HG02885 (cell line): ENCODE measurements at regions not wholly inside any gene's neighbourhood (a gene's known extent, or its start where the extent isn't known, plus 50 kb on each side); places are given as distances from the start of the nearest gene placed in this dataset.
"Not testable (repeated sequence)": the region's sequence is repeated elsewhere in the genome, so short reads cannot be mapped to it uniquely, and the experiment has no call there.

ENCODE experiments used
- ATAC-seq: cut with Tn5 transposase; IDR thresholded peaks from one replicate; pipeline ENCODE4 v1.9.1; 2021; ENCODE audit warnings: mild to moderate bottlenecking; ENCODE audit not compliant: unreplicated experiment, poor library complexity

- no peak for ATAC-seq
These were observed 60.0 kb downstream of the DMAC1 start for GRCh38 chr9:7739595-7739994.

GRCh38 chr9:7735311-7735710 is 64.3 kb downstream of the DMAC1 start:
- no peak for ATAC-seq

DNA sequence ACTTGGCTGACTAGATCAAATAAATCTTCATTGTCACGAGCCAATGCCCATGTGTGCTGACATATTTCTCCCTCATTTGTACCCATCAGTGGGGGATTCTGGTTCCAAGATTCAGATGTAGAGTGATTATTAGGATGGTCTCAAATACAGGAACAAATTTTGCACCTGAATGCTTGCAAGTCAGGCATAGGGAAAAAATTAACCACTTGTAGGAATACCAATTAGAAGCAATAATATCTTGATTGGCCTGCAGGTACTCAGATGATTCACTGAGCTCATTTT is 69.5 kb downstream of the DMAC1 start:
- ATAC-seq = no peak

DNA sequence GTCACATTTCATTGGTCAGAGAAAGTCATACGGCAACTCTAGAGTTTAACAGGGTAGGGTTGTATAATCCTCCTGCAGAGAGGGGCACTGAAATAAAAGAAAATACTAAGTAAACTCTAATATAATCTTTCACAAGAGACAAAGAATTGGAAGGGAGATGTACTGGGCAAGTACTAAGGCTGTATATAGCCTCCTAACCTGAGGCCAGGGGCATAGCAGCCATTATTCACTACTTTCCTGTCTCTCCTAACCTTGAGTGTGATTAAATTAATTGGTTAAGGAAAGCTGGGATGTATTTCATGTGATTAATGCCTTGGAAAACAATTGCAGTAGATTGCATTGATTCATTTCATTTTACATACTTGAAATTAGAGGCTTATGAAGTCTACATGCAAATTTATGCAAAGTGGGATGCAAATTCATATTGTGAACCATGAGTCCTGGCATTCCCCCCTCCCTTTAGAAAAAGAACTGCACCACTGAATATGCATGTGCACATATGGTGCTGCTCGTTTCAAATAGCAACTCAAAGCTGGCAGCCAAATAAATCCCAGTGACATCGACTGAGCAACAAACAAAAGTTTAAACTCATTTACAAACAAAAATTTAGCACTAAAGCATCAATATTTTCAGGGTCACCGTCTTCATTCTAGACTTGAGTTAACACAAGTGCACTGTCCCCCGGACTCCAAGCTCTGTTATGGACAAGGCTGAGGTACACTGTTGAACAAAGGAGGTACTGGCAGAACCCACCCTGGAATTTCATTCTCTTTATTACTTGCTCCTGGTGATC is 70.0 kb downstream of the DMAC1 start:
- ATAC-seq = no peak

- no peak for ATAC-seq
These were observed 78.3 kb downstream of the DMAC1 start for GRCh38 chr9:7721291-7721690.

DNA sequence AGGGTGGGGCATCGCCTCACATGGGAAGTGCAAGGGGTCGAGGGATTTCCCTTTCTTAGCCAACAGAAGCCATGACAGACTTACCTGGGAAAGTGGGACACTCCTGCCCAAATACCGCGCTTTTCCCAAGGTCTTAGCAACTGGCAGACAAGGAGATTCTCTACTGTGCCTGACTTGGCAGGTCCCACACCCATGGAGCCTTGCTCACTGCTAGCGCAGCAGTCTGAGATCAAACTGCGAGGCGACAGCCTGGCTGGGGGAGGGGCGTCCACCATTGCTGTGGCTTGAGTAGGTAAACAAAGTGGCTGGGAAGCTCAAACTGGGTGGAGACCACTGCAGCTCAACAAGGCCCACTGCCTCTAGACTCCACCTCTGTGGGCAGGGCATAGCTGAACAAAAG is 86.5 kb downstream of the DMAC1 start:
- not testable (repeated sequence) for ATAC-seq

DNA sequence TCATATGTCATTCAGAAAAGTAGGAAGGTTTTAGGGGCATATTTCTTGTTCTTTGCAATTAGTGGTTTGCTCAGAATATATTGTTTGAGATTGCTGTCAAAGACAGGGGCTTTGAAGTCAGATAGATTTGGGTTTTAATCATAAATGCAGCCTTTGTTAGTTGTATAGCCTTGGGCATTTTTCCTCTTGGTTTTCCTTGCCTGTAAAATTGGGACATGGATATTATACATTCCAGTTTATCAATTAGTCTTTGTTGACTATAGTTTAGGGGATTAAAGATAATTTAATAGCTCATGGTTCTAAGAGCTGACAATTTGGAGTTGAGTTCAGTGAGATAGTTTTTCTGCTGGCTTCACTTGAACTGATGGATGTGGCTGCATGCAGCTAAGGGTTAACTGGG is 88.9 kb downstream of the DMAC1 start:
- no peak for ATAC-seq

DNA sequence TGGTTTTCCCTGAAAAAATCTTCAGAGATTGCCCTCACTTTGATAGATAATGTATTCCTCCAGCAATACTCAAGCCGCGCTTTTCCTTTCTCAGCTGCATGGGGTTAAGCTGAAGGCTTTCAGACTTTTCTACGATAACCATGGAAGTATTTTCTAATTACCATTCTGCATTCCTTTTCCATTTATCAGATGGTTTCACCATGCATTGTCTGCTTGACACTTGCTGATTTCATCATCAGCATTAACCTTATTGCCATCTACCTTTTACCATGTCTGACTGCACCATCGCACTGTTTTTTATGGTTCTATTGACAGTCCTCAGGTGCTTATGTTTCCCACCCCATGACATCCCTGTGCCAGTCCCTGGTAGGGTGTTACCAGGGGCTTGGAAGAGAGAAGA is 91.6 kb downstream of the DMAC1 start:
- ATAC-seq = no peak

DNA sequence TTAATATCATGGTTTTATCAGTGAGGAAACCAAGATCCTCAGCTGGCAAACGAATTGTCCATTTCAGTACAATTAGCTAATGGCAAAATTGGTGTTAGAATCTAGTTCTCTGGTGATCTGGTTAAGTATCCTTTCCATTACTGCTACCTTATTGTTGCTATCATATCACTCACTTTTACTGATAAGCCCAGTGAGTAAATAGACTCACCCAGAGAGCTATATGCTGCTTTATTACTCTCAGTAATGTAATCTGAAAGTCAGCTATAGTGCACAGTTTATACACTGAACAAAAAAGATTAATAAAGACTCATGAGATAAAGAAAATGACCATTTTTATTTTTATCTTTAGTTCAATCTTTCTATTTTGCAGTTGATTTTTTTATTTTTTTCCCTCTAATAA is 95.0 kb downstream of the DMAC1 start:
- ATAC-seq = no peak

DNA sequence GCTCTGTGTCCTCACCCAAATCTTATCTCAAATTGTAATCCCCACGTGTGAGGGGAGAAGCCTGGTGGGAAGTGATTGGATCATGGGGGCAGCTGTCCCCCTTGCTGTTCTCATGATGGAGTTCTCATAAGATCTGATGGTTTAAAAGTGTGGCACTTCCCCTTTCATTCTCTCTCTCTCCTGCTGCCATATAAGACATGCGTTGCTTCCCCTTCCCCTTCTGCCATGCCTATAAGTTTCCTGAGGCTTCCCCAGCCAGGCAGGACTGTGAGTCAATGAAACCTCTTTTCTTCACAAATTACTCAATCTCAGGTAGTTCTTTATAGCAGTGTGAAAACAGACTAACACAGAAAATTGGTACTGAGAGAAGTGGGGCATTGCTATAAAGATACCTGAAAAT is 107.7 kb downstream of the DMAC1 start:
- no peak for ATAC-seq

DNA sequence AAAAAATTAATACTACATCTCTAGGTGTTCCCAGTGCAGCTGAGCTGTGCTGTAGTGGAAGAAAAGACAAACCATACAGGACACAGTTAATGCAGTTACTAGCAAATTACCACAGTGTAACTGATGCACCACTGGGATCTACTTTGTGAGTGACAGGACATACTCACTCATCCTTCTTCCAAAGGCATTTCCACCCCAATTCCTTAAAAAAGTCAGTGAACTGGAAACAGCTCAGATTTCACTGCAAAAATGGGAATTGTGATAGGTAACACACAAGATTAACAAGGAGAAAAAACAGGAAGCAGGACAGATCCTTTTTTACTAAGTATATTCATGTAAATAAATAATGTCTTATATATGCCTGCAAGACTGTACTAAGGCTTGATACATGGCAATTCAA is 109.6 kb downstream of the DMAC1 start:
- no peak for ATAC-seq

GRCh38 chr9:7688626-7689025 is 111.0 kb downstream of the DMAC1 start:
- no peak for ATAC-seq

GRCh38 chr9:7676609-7677156 is 122.9 kb downstream of the DMAC1 start:
- ATAC-seq = no peak

DNA sequence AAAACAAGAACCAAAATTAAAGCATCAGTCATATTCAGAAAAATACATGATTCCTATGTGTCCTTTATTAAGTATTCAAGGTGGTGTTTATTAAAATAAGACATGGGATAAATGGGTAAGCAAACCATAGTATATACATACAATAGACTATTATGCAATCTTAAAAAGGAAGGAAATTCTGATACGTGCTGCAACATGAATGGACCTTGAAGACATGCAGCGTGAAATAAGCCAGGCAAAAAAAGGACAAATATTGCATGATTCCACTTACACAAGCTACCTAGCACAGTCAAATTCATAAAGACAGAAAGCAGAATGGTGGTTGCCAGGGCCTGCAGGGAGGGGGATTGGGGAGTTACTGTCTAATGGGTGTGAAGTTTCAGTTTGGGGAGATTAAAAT is 127.7 kb downstream of the DMAC1 start:
- ATAC-seq = no peak

DNA sequence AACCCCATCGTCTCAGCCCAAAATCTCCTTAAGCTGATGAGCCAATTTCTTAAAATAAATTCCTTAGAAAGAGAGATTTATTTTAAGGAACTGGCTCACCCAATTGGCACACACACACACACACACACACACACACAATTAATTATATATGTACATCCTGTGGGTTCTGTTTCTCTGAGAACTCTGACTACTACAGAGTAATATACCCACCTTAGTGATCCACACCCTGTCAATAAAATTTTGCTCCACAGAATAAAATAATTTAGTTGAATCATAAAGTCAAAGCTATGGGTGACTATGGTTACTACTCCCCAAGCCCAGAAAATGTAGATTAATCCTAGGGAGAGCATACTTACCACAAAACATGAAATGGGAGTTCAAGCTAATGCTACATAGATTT is 131.0 kb downstream of the DMAC1 start:
- no peak for ATAC-seq

DNA sequence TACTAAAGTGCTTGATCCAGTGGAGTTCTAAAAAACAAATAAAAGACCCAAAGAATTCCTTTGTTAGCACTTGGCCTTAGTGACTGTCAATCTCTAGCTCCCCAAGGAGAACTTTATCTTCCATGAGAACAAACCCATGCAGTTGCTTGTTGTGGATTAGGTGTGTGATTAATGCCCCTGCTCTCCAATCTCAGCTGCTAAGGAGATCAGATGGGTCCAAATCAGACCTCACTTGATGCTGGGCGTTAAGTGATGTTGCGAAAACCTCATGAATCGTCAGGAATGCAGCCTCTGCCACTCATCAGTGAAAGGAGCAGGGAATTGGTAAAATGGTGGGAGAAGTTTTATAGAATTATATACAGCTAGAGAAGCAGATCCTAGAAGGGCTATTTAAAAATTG is 133.7 kb downstream of the DMAC1 start:
- ATAC-seq = no peak

DNA sequence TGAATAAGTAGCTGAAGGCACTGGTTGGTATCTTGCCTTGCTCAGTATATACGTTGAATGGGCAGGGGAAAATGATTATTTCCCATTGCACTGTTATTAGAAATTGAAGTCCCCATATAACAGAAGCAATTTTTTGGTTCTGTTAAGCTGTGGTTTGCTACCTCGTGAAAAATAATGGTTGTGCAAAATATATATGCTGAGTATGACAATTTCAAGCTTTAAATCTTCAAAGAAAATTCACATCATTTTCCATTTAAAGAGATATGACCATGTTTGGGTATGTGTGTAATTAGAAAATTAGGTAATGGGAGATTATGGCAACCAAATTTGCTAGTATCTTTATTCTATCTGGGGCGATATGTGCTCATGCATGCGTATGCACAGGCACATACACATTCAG is 139.8 kb downstream of the DMAC1 start:
- no peak for ATAC-seq

GRCh38 chr9:7656636-7657035 is 142.9 kb downstream of the DMAC1 start:
- no peak for ATAC-seq

GRCh38 chr9:7653262-7653661 is 146.3 kb downstream of the DMAC1 start:
- no peak for ATAC-seq

- no peak for ATAC-seq
These were observed 159.3 kb downstream of the DMAC1 start for GRCh38 chr9:7640231-7640630.

- no peak for ATAC-seq
These were observed 160.1 kb downstream of the DMAC1 start for GRCh38 chr9:7639471-7639870.

GRCh38 chr9:7636838-7637467 is 162.6 kb downstream of the DMAC1 start:
- ATAC-seq = no peak
